Neural progenitor cell (in vitro differentiated cells): ENCODE measurements at regions not wholly inside any gene's neighbourhood (a gene's known extent, or its start where the extent isn't known, plus 50 kb on each side); places are given as distances from the start of the nearest gene placed in this dataset.

Experiments used
- DNase-seq: peaks from one replicate; pipeline ENCODE4 v3.0.0-alpha.2; 2016; ENCODE audit warnings: low spot score
- H2AFZ ChIP-seq: fragments of 200-600 bp; sonication (generic); replicated peaks from 2 replicates; pipeline ENCODE4 v1.6.1; 2016; ENCODE audit warnings: antibody characterized with exemption
- H3F3A ChIP-seq: fragments of 200-600 bp; sonication (generic); 2 replicates; pipeline ENCODE4 v1.6.1; 2016; ENCODE audit warnings: antibody characterized with exemption, low read depth
- H3K27ac ChIP-seq: fragments of 200-600 bp; sonication (generic); 2 replicates; pipeline ENCODE4 v1.5.1; 2016; ENCODE audit warnings: mild to moderate bottlenecking
- H3K27me3 ChIP-seq: fragments of 200-600 bp; sonication (generic); 2 replicates; pipeline ENCODE4 v1.6.1; 2016; ENCODE audit warnings: mild to moderate bottlenecking, moderate library complexity
- H3K36me3 ChIP-seq: fragments of 200-600 bp; sonication (generic); 2 replicates; pipeline ENCODE4 v1.5.1; 2016
- H3K4me1 ChIP-seq: fragments of 200-600 bp; sonication (generic); 2 replicates; pipeline ENCODE4 v1.6.1; 2016; ENCODE audit warnings: mixed run types
- H3K4me2 ChIP-seq: fragments of 200-600 bp; sonication (generic); 2 replicates; pipeline ENCODE4 v1.6.1; 2016
- H3K4me3 ChIP-seq: fragments of 200-600 bp; sonication (generic); 2 replicates; pipeline ENCODE4 v1.5.1; 2016
- H3K79me2 ChIP-seq: fragments of 200-600 bp; sonication (generic); 2 replicates; pipeline ENCODE4 v1.6.1; 2016; ENCODE audit warnings: low read depth
- H3K9ac ChIP-seq: fragments of 200-600 bp; sonication (generic); 2 replicates; pipeline ENCODE4 v1.6.1; 2016
- H3K9me3 ChIP-seq: fragments of 200-600 bp; sonication (generic); 2 replicates; pipeline ENCODE4 v1.5.1; 2016; ENCODE audit warnings: low read depth
- H4K20me1 ChIP-seq: fragments of 200-600 bp; sonication (generic); 2 replicates; pipeline ENCODE4 v1.6.1; 2016; ENCODE audit warnings: low read depth
- H3K27ac Mint-ChIP-seq: 3 replicates; pipeline ENCODE4 v1.8.0; 2021; ENCODE audit warnings: mixed read lengths
- H3K27me3 Mint-ChIP-seq: 2 replicates; pipeline ENCODE4 v1.8.0; 2022; ENCODE audit warnings: low read depth, mild to moderate bottlenecking, inconsistent platforms, moderate library complexity, mixed read lengths; ENCODE audit not compliant: insufficient read depth
- H3K36me3 Mint-ChIP-seq: 3 replicates; pipeline ENCODE4 v1.8.0; 2021; ENCODE audit warnings: mixed read lengths
- H3K4me1 Mint-ChIP-seq: 3 replicates; pipeline ENCODE4 v1.8.0; 2021; ENCODE audit warnings: mixed read lengths
- H3K4me3 Mint-ChIP-seq: 3 replicates; pipeline ENCODE4 v1.8.0; 2021; ENCODE audit warnings: mild to moderate bottlenecking, moderate library complexity, mixed read lengths
- H3K9me3 Mint-ChIP-seq: 3 replicates; pipeline ENCODE4 v1.8.0; 2020; ENCODE audit warnings: mixed read lengths
- EZH2 ChIP-seq: fragments of 200-600 bp; sonication (generic); IDR thresholded peaks from 2 replicates; pipeline ENCODE4 v1.6.1; 2017; ENCODE audit warnings: antibody characterized with exemption, mild to moderate bottlenecking, moderate library complexity
- EZH2phosphoT487 ChIP-seq: fragments of 200-600 bp; sonication (generic); IDR thresholded peaks from 2 replicates; pipeline ENCODE4 v1.6.1; 2017; ENCODE audit warnings: antibody characterized with exemption
- TF ChIP-seq, protein P1 (sequence below): fragments of 200-600 bp; sonication (generic); IDR thresholded peaks from 2 replicates; pipeline ENCODE4 v1.5.1; 2017; ENCODE audit warnings: antibody characterized with exemption, mild to moderate bottlenecking

GRCh38 chr13:78960881-78961280 is 301.9 kb upstream of the OBI1 start:
- no peak overlapping the region for H3K4me3 ChIP-seq

GRCh38 chr13:78958006-78958405 is 299.1 kb upstream of the OBI1 start:
- H3K36me3 ChIP-seq = no peaks in the 10 kb centered on the region
- no peak overlapping the region for H2AFZ ChIP-seq
- H3F3A ChIP-seq = no peaks in the 10 kb centered on the region
- no peaks in the 10 kb centered on the region for H3K4me1 ChIP-seq
- Mint-ChIP-seq H3K4me1 (no peaks in the 10 kb centered on the region), H3K4me3 (no peak overlapping the region), H3K27ac (no peak overlapping the region), H3K9me3 (no peaks in the 10 kb centered on the region), H3K27me3 (no peaks in the 10 kb centered on the region), H3K36me3 (no peaks in the 10 kb centered on the region)
- no peak overlapping the region for H3K4me3 ChIP-seq
- no peaks in the 10 kb centered on the region for H3K9me3 ChIP-seq
- no peak for DNase-seq
- H3K79me2 ChIP-seq = no peaks in the 10 kb centered on the region
- H4K20me1 ChIP-seq = no peaks in the 10 kb centered on the region
- no peak for TF ChIP-seq EZH2
- TF ChIP-seq, protein P1, sequence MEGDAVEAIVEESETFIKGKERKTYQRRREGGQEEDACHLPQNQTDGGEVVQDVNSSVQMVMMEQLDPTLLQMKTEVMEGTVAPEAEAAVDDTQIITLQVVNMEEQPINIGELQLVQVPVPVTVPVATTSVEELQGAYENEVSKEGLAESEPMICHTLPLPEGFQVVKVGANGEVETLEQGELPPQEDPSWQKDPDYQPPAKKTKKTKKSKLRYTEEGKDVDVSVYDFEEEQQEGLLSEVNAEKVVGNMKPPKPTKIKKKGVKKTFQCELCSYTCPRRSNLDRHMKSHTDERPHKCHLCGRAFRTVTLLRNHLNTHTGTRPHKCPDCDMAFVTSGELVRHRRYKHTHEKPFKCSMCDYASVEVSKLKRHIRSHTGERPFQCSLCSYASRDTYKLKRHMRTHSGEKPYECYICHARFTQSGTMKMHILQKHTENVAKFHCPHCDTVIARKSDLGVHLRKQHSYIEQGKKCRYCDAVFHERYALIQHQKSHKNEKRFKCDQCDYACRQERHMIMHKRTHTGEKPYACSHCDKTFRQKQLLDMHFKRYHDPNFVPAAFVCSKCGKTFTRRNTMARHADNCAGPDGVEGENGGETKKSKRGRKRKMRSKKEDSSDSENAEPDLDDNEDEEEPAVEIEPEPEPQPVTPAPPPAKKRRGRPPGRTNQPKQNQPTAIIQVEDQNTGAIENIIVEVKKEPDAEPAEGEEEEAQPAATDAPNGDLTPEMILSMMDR = no peak
- TF ChIP-seq EZH2phosphoT487 = no peak
- H3K4me2 ChIP-seq = no peak overlapping the region
- H3K27ac ChIP-seq = no peak overlapping the region
- no peak overlapping the region for H3K9ac ChIP-seq
- H3K27me3 ChIP-seq = no peaks in the 10 kb centered on the region

More at GRCh38 chr13:78960881-78961280, 301.9 kb upstream of the OBI1 start:
- Histone ChIP-seq H3K36me3 (no peaks in the 10 kb centered on the region), H2AFZ (no peak overlapping the region), H3K9me3 (no peaks in the 10 kb centered on the region), H3K27ac (no peak overlapping the region), H3K4me2 (no peak overlapping the region), H3K27me3 (no peaks in the 10 kb centered on the region), H3K4me1 (no peaks in the 10 kb centered on the region), H3F3A (no peaks in the 10 kb centered on the region), H3K79me2 (no peaks in the 10 kb centered on the region), H4K20me1 (no peaks in the 10 kb centered on the region), H3K9ac (no peak overlapping the region)
- DNase-seq = no peak
- no peak overlapping the region for H3K27ac Mint-ChIP-seq
- H3K36me3 Mint-ChIP-seq = no peaks in the 10 kb centered on the region
- TF ChIP-seq EZH2phosphoT487 (no peak), EZH2 (no peak)
- TF ChIP-seq, protein P1 = no peak
- no peaks in the 10 kb centered on the region for H3K9me3 Mint-ChIP-seq
- no peaks in the 10 kb centered on the region for H3K27me3 Mint-ChIP-seq
- no peaks in the 10 kb centered on the region for H3K4me1 Mint-ChIP-seq
- H3K4me3 Mint-ChIP-seq = no peak overlapping the region

DNA sequence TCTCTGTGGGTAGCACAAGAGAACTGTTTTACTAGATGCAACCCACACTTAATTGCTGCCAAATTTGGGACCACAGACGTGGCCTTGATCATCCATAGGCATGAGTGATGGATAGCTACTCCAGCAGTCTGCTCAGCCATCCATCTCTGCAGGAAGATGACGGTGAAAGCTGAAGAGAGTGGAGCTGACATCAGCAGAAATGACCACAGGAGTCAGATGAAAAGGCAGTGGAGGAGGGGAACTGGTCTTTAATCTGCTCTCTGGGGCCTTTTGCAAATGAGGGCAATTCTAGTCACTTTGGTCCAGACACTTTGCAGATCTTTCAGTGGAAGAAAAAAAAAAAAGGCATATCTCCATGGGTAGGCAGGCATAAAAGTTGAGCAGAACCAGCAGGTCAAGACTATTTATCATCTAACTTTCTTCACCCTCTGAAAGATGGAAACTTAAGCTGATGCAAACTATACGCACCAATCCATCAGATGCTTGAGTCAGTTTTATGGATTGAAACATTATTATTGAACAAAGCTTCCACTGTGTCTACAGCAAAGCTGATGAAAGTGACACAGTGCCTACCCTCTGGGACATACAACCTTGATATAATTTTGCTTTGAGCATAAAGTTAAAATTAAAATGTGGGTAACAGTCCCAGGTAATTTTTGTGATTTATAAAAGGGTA is 281.6 kb upstream of the OBI1 start:
- no peaks in the 10 kb centered on the region for H4K20me1 ChIP-seq
- TF ChIP-seq, protein P1 = no peak
- H3K27ac Mint-ChIP-seq = no peak overlapping the region
- no peak for DNase-seq
- H3K27ac ChIP-seq = no peak overlapping the region
- no peaks in the 10 kb centered on the region for H3K79me2 ChIP-seq
- no peak overlapping the region for H2AFZ ChIP-seq
- H3F3A ChIP-seq = no peaks in the 10 kb centered on the region
- no peaks in the 10 kb centered on the region for H3K9me3 ChIP-seq
- no peak overlapping the region for H3K4me3 Mint-ChIP-seq
- H3K4me1 ChIP-seq = no peaks in the 10 kb centered on the region
- peaks cover 4% of the 10 kb centered on the region for H3K27me3 Mint-ChIP-seq
- H3K9ac ChIP-seq = no peak overlapping the region
- H3K27me3 ChIP-seq = no peaks in the 10 kb centered on the region
- no peaks in the 10 kb centered on the region for H3K9me3 Mint-ChIP-seq
- no peak overlapping the region for H3K4me3 ChIP-seq
- H3K36me3 Mint-ChIP-seq = no peaks in the 10 kb centered on the region
- no peak overlapping the region for H3K4me2 ChIP-seq
- peaks cover 6% of the 10 kb centered on the region for H3K4me1 Mint-ChIP-seq
- H3K36me3 ChIP-seq = no peaks in the 10 kb centered on the region
